GM21529 (cell line): ENCODE measurements at regions not wholly inside any gene's neighbourhood (a gene's known extent, or its start where the extent isn't known, plus 50 kb on each side); places are given as distances from the start of the nearest gene placed in this dataset.

Experiments used
- ATAC-seq: cut with Tn5 transposase; IDR thresholded peaks from one replicate; pipeline ENCODE4 v1.9.1; 2021; ENCODE audit not compliant: unreplicated experiment

GRCh38 chr5:103498800-103499551 lies 63.6 kb downstream of the NUDT12 start:
- no peak for ATAC-seq

GRCh38 chr5:103498211-103498610 lies 64.4 kb downstream of the NUDT12 start:
- no peak for ATAC-seq

- no peak for ATAC-seq
Observed at GRCh38 chr5:103497781-103498180, 64.8 kb downstream of the NUDT12 start.

GRCh38 chr5:103490030-103490739 lies 72.4 kb downstream of the NUDT12 start:
- ATAC-seq = no peak

- no peak for ATAC-seq
Observed at GRCh38 chr5:103489307-103489706, 73.3 kb downstream of the NUDT12 start.

GRCh38 chr5:103487822-103488493 lies 74.6 kb downstream of the NUDT12 start:
- ATAC-seq = peak; percentile 59

- no peak for ATAC-seq
Observed at GRCh38 chr5:103487218-103487617, 75.4 kb downstream of the NUDT12 start.

GRCh38 chr5:103486739-103487138 lies 75.8 kb downstream of the NUDT12 start:
- no peak for ATAC-seq

- no peak for ATAC-seq
Observed at GRCh38 chr5:103480246-103480645, 82.3 kb downstream of the NUDT12 start.

- ATAC-seq = no peak
Observed at GRCh38 chr5:103477678-103478077, 84.9 kb downstream of the NUDT12 start.

GRCh38 chr5:103476811-103477210 lies 85.8 kb downstream of the NUDT12 start:
- ATAC-seq = no peak

GRCh38 chr5:103475629-103476240 lies 86.9 kb downstream of the NUDT12 start:
- no peak for ATAC-seq

GRCh38 chr5:103474677-103475076 lies 87.9 kb downstream of the NUDT12 start:
- no peak for ATAC-seq

- no peak for ATAC-seq
Observed at GRCh38 chr5:103473725-103474124, 88.9 kb downstream of the NUDT12 start.

GRCh38 chr5:103472830-103473229 lies 89.8 kb downstream of the NUDT12 start:
- no peak for ATAC-seq

GRCh38 chr5:103472265-103472664 lies 90.3 kb downstream of the NUDT12 start:
- no peak for ATAC-seq

- ATAC-seq = no peak
Observed at GRCh38 chr5:103469288-103470040, 93.1 kb downstream of the NUDT12 start.

- no peak for ATAC-seq
Observed at GRCh38 chr5:103467831-103468230, 94.8 kb downstream of the NUDT12 start.

- no peak for ATAC-seq
Observed at GRCh38 chr5:103466495-103466894, 96.1 kb downstream of the NUDT12 start.

GRCh38 chr5:103465891-103466290 lies 96.7 kb downstream of the NUDT12 start:
- no peak for ATAC-seq
